ENCODE measurements at regions not wholly inside any gene's neighbourhood (a gene's known extent, or its start where the extent isn't known, plus 50 kb on each side); places are given as distances from the start of the nearest gene placed in this dataset.

- WGBS, 4 donors = 85 to 90% (median 89%) methylated on average over 4 of the region's 4 CpGs
- H3K36me3 ChIP-seq (replicated peaks in 1 of 2) = no peaks in the 10 kb centered on the region
- no peak overlapping the region for H3K27ac ChIP-seq
- TF ChIP-seq POLR2A (IDR thresholded peaks at IDR 0.05) (no peak), CTCF (IDR thresholded peaks at IDR 0.05) (no peak)
- no peaks in the 10 kb centered on the region for H3K27me3 ChIP-seq
- H3K4me3 ChIP-seq = no peak overlapping the region
- no peaks in the 10 kb centered on the region for H3K4me1 ChIP-seq (replicated peaks in 1 of 2)
- intact Hi-C loops (cut with DNase I) = no loop called here
- H3K9me3 ChIP-seq (replicated peaks in 1 of 3) = no peaks in the 10 kb centered on the region
- no peak for DNase-seq
Observed at GRCh38 chr2:120620025-120620793, 115.5 kb upstream of the GLI2 start.

GRCh38 chr2:120622159-120622869 is 113.4 kb upstream of the GLI2 start:
- H3K27ac ChIP-seq = no peak overlapping the region
- no peak for DNase-seq
- H3K27me3 ChIP-seq = no peaks in the 10 kb centered on the region
- 91 to 94% (median 93%) methylated on average over 13 of the region's 13 CpGs for WGBS, 4 donors
- H3K4me1 ChIP-seq (replicated peaks in 1 of 2) = no peaks in the 10 kb centered on the region
- intact Hi-C loops (cut with DNase I) = no loop called here
- TF ChIP-seq POLR2A (IDR thresholded peaks at IDR 0.05) = no peak
- no peak for TF ChIP-seq CTCF (IDR thresholded peaks at IDR 0.05)
- no peak overlapping the region for H3K4me3 ChIP-seq
- H3K9me3 ChIP-seq (replicated peaks in 1 of 3) = no peaks in the 10 kb centered on the region
- H3K36me3 ChIP-seq (replicated peaks in 1 of 2) = no peaks in the 10 kb centered on the region

- intact Hi-C loops (cut with DNase I) = no loop called here
- no peaks in the 10 kb centered on the region for H3K9me3 ChIP-seq (replicated peaks in 1 of 3)
- H3K27ac ChIP-seq = no peak overlapping the region
- no peak overlapping the region for H3K4me3 ChIP-seq
- DNase-seq = no peak
- no peaks in the 10 kb centered on the region for H3K4me1 ChIP-seq (replicated peaks in 1 of 2)
- WGBS, 4 donors = 76 to 87% (median 82%) methylated on average over 17 to 21 of the region's 21 CpGs
- H3K36me3 ChIP-seq (replicated peaks in 1 of 2) = no peaks in the 10 kb centered on the region
- TF ChIP-seq CTCF (IDR thresholded peaks at IDR 0.05) = no peak
- no peak for TF ChIP-seq POLR2A (IDR thresholded peaks at IDR 0.05)
- H3K27me3 ChIP-seq = no peaks in the 10 kb centered on the region
Observed at GRCh38 chr2:120622886-120623753, 112.5 kb upstream of the GLI2 start.
